ENCODE measurements at regions not wholly inside any gene's neighbourhood (a gene's known extent, or its start where the extent isn't known, plus 50 kb on each side); places are given as distances from the start of the nearest gene placed in this dataset.

- no TSS peak for BruUV-seq (replicated peaks)
- Histone ChIP-seq H3K79me2 (ENCODE audit: insufficient read depth, low read length) (no peaks in the 10 kb centered on the region), H3K27ac (ENCODE audit: low read depth, low read length) (no peak overlapping the region), H3K9me2 (ENCODE audit: insufficient read depth) (no peaks in the 10 kb centered on the region), H3K9me3 (ENCODE audit: control insufficient read depth in 1 of 2, insufficient read depth in 1 of 2, low read depth in 1 of 2, low read length in 2 of 2) (no peaks in the 10 kb centered on the region), H4K20me1 (ENCODE audit: insufficient read depth) (no peaks in the 10 kb centered on the region), H3K27me3 (ENCODE audit: insufficient read depth, low read length) (no peaks in the 10 kb centered on the region), H3K4me2 (ENCODE audit: low read length) (no peak overlapping the region), H2AFZ (ENCODE audit: low read depth, low read length, poor library complexity, severe bottlenecking) (no peak overlapping the region), H3K9ac (ENCODE audit: low read length) (no peak overlapping the region), H3K36me3 (ENCODE audit: control insufficient read depth in 1 of 2, insufficient read depth in 2 of 2, low read length in 2 of 2) (no peaks in the 10 kb centered on the region), H3K4me1 (ENCODE audit: control insufficient read depth in 1 of 2, insufficient read depth in 2 of 2, low read length in 2 of 2) (peaks cover 4 to 6% of the 10 kb centered on the region in 2 experiments; a peak in 1 of 4 replicates), H3K4me3 (replicated peaks in 1 of 2; ENCODE audit: low read depth in 1 of 2, low read length in 2 of 2) (no peak overlapping the region)
- ChIA-PET POLR2A (no interaction called here), RAD21 (ENCODE audit: low non-redundant PET in 1 of 2, low total read pairs in 2 of 2, uncharacterized antibody in 2 of 2, unreplicated experiment in 2 of 2) (no interaction called here), CTCF (interaction anchor here (1.3 to 3.3 kb wide), 3 partner anchors 50 to 432 kb away, joined by 4 to 15 read pairs (median 6); no protein-coding TSS in a partner anchor)
- intact Hi-C loops (cut with micrococcal nuclease) = no loop called here
- DNase-seq (ENCODE audit: low read depth, low spot score) (no peak), ATAC-seq (no peak)
- TF ChIP-seq EGR1 (IDR thresholded peaks at IDR 0.05; ENCODE audit: low read depth) (no peak), CEBPB (IDR thresholded peaks at IDR 0.05; ENCODE audit: low read depth) (no peak), SIN3A (IDR thresholded peaks at IDR 0.05; ENCODE audit: low read depth) (no peak), MAX (IDR thresholded peaks at IDR 0.05) (no peak), ZFX (IDR thresholded peaks at IDR 0.05) (no peak), ZNF274 (IDR thresholded peaks at IDR 0.05; ENCODE audit: low read depth, low read length) (no peak), TCF7L2 (IDR thresholded peaks at IDR 0.05; ENCODE audit: borderline replicate concordance, extremely low read depth, insufficient read depth, insufficient read length) (no peak), RAD21 (IDR thresholded peaks at IDR 0.05; ENCODE audit: low read depth) (no peak), YY1 (IDR thresholded peaks at IDR 0.05; ENCODE audit: extremely low read depth, insufficient replicate concordance, low read depth, low read length) (no peak), POLR2AphosphoS5 (IDR thresholded peaks at IDR 0.05; ENCODE audit: low read depth, low read length) (no peak)
Observed at GRCh38 chr2:37827911-37828511, 97.1 kb upstream of the RMDN2 start.

- H3K4me1 ChIP-seq (ENCODE audit: control insufficient read depth in 1 of 2, insufficient read depth in 2 of 2, low read length in 2 of 2) = peaks cover 4 to 6% of the 10 kb centered on the region in 2 experiments; a peak in 1 of 4 replicates
- no peaks in the 10 kb centered on the region for H3K27me3 ChIP-seq (ENCODE audit: insufficient read depth, low read length)
- no peak overlapping the region for H3K9ac ChIP-seq (ENCODE audit: low read length)
- no peak overlapping the region for H3K27ac ChIP-seq (ENCODE audit: low read depth, low read length)
- no peaks in the 10 kb centered on the region for H3K36me3 ChIP-seq (ENCODE audit: control insufficient read depth in 1 of 2, insufficient read depth in 2 of 2, low read length in 2 of 2)
- no TSS peak for BruUV-seq (replicated peaks)
- no peaks in the 10 kb centered on the region for H3K79me2 ChIP-seq (ENCODE audit: insufficient read depth, low read length)
- RAD21 ChIA-PET (ENCODE audit: low non-redundant PET in 1 of 2, low total read pairs in 2 of 2, uncharacterized antibody in 2 of 2, unreplicated experiment in 2 of 2) = no interaction called here
- CTCF ChIA-PET = interaction anchor here (3.1 to 3.3 kb wide), 2 partner anchors 48 to 414 kb away, joined by 6 to 15 read pairs; no protein-coding TSS in a partner anchor
- no peaks in the 10 kb centered on the region for H3K9me2 ChIP-seq (ENCODE audit: insufficient read depth)
- intact Hi-C loops (cut with micrococcal nuclease) = no loop called here
- H2AFZ ChIP-seq (ENCODE audit: low read depth, low read length, poor library complexity, severe bottlenecking) = no peak overlapping the region
- DNase-seq (ENCODE audit: low read depth, low spot score) = no peak
- POLR2A ChIA-PET = no interaction called here
- no peak overlapping the region for H3K4me2 ChIP-seq (ENCODE audit: low read length)
- ATAC-seq = no peak
- no peak overlapping the region for H3K4me3 ChIP-seq (replicated peaks in 1 of 2; ENCODE audit: low read depth in 1 of 2, low read length in 2 of 2)
- no peaks in the 10 kb centered on the region for H3K9me3 ChIP-seq (ENCODE audit: control insufficient read depth in 1 of 2, insufficient read depth in 1 of 2, low read depth in 1 of 2, low read length in 2 of 2)
- H4K20me1 ChIP-seq (ENCODE audit: insufficient read depth) = no peaks in the 10 kb centered on the region
- no peak for TF ChIP-seq ATF3 (IDR thresholded peaks at IDR 0.05)
- TF ChIP-seq CTCF (IDR thresholded peaks at IDR 0.05 in 2 of 3, conservative IDR thresholded peaks at IDR 0.05 in 1 of 3; ENCODE audit: borderline replicate concordance in 1 of 3, insufficient read depth in 1 of 3, low read depth in 2 of 3, low read length in 2 of 3) = no peak
- no peak for TF ChIP-seq POLR2AphosphoS5 (IDR thresholded peaks at IDR 0.05; ENCODE audit: low read depth, low read length)
- no peak for TF ChIP-seq REST (IDR thresholded peaks at IDR 0.05; ENCODE audit: low read depth)
- TF ChIP-seq RAD21 (IDR thresholded peaks at IDR 0.05; ENCODE audit: low read depth) = no peak
- no peak for TF ChIP-seq TCF7L2 (IDR thresholded peaks at IDR 0.05; ENCODE audit: borderline replicate concordance, extremely low read depth, insufficient read depth, insufficient read length)
- no peak for TF ChIP-seq SIN3A (IDR thresholded peaks at IDR 0.05; ENCODE audit: low read depth)
- no peak for TF ChIP-seq ELF1 (IDR thresholded peaks at IDR 0.05; ENCODE audit: borderline replicate concordance, low read depth)
Observed at GRCh38 chr2:37829202-37829601, 95.9 kb upstream of the RMDN2 start.

All from HCT116 (cell line).